Liver (tissue), 8 donors: ENCODE measurements at regions not wholly inside any gene's neighbourhood (a gene's known extent, or its start where the extent isn't known, plus 50 kb on each side); places are given as distances from the start of the nearest gene placed in this dataset.

Experiments used
- DNase-seq: peaks from one replicate; pipeline ENCODE4 v3.0.0-alpha.2; 2017; ENCODE audit warnings: low spot score
- H3K27ac ChIP-seq, 2 donors: one replicate each; pipeline ENCODE4 v1.7.0; 2013; ENCODE audit warnings: inconsistent platforms in 2 of 2, low read length in 2 of 2, control low read depth in 1 of 2, low read depth in 1 of 2, mild to moderate bottlenecking in 1 of 2
- H3K27me3 ChIP-seq, 4 donors: one replicate each; pipeline versions ENCODE4 v1.6.1 to v1.7.0; 2013; ENCODE audit warnings: low read length in 3 of 4, inconsistent platforms in 1 of 4, mild to moderate bottlenecking in 1 of 4, moderate library complexity in 1 of 4; ENCODE audit not compliant: control insufficient read depth in 4 of 4, insufficient read depth in 4 of 4
- H3K36me3 ChIP-seq, 4 donors: one replicate each; pipeline versions ENCODE4 v1.6.1 to v1.7.0; 2013; ENCODE audit warnings: low read length in 3 of 4, mild to moderate bottlenecking in 3 of 4, low read depth in 1 of 4, moderate library complexity in 1 of 4; ENCODE audit not compliant: control insufficient read depth in 4 of 4, insufficient read depth in 3 of 4
- H3K4me1 ChIP-seq, 4 donors: one replicate each; pipeline versions ENCODE4 v1.6.1 to v1.7.0; 2013; ENCODE audit warnings: low read length in 3 of 4, mild to moderate bottlenecking in 3 of 4, moderate library complexity in 1 of 4; ENCODE audit not compliant: control insufficient read depth in 4 of 4, insufficient read depth in 4 of 4
- H3K4me3 ChIP-seq, 3 donors: one replicate each; pipeline versions ENCODE4 v1.6.1 to v1.7.0; 2013; ENCODE audit warnings: low read length in 3 of 3, control low read depth in 1 of 3, low read depth in 1 of 3, mild to moderate bottlenecking in 1 of 3
- H3K9ac ChIP-seq, 2 donors: one replicate each; pipeline ENCODE4 v1.7.0; 2013; ENCODE audit warnings: low read length in 2 of 2, mild to moderate bottlenecking in 2 of 2, moderate library complexity in 2 of 2, control low read depth in 1 of 2, low read depth in 1 of 2
- H3K9me3 ChIP-seq, 4 donors: one replicate each; pipeline versions ENCODE4 v1.6.1 to v1.7.0; 2013; ENCODE audit warnings: low read length in 3 of 4; ENCODE audit not compliant: control insufficient read depth in 4 of 4
- FOXA2 ChIP-seq: IDR thresholded peaks from 2 replicates; pipeline ENCODE4 v1.6.1; 2016; ENCODE audit warnings: antibody characterized with exemption
- HNF4G ChIP-seq: IDR thresholded peaks from 2 replicates; pipeline ENCODE4 v1.6.1; 2016; ENCODE audit warnings: antibody characterized with exemption
- NR2F2 ChIP-seq: IDR thresholded peaks from 2 replicates; pipeline ENCODE4 v1.6.1; 2016; ENCODE audit warnings: antibody characterized with exemption
- SP1 ChIP-seq: IDR thresholded peaks from 2 replicates; pipeline ENCODE4 v1.6.1; 2018; ENCODE audit warnings: antibody characterized with exemption, mild to moderate bottlenecking
- YY1 ChIP-seq: IDR thresholded peaks from 2 replicates; pipeline ENCODE4 v1.6.1; 2016; ENCODE audit warnings: antibody characterized with exemption, mild to moderate bottlenecking
- WGBS: extraction: QIAGEN DNeasy Blood & Tissue Kit; methylation state at CpG from one replicate; pipeline ENCODE4 v1.1.7; 2013; 5-methylcytosine and 5-hydroxymethylcytosine counted together
- TF ChIP-seq, protein P1 (sequence below): fragments of 150-350 bp; IDR thresholded peaks from 2 replicates; pipeline ENCODE4 v1.5.1; 2017; ENCODE audit warnings: improper control_type of control experiment, low read depth, low read length; ENCODE audit not compliant: missing input control
- TF ChIP-seq, protein P2 (sequence below): IDR thresholded peaks from 2 replicates; pipeline ENCODE4 v1.6.1; 2016; ENCODE audit warnings: antibody characterized with exemption
- TF ChIP-seq, protein P3 (sequence below): IDR thresholded peaks from 2 replicates; pipeline ENCODE4 v1.6.1; 2016; ENCODE audit warnings: antibody characterized with exemption
- TF ChIP-seq, protein P4 (sequence below): IDR thresholded peaks from 2 replicates; pipeline ENCODE4 v1.6.1; 2016; ENCODE audit warnings: antibody characterized with exemption, mild to moderate bottlenecking
- donor health status: healthy.
- donor health status: healthy.
- donor health status: healthy.
- donor health status: healthy.
- donor health status: healthy.

DNA sequence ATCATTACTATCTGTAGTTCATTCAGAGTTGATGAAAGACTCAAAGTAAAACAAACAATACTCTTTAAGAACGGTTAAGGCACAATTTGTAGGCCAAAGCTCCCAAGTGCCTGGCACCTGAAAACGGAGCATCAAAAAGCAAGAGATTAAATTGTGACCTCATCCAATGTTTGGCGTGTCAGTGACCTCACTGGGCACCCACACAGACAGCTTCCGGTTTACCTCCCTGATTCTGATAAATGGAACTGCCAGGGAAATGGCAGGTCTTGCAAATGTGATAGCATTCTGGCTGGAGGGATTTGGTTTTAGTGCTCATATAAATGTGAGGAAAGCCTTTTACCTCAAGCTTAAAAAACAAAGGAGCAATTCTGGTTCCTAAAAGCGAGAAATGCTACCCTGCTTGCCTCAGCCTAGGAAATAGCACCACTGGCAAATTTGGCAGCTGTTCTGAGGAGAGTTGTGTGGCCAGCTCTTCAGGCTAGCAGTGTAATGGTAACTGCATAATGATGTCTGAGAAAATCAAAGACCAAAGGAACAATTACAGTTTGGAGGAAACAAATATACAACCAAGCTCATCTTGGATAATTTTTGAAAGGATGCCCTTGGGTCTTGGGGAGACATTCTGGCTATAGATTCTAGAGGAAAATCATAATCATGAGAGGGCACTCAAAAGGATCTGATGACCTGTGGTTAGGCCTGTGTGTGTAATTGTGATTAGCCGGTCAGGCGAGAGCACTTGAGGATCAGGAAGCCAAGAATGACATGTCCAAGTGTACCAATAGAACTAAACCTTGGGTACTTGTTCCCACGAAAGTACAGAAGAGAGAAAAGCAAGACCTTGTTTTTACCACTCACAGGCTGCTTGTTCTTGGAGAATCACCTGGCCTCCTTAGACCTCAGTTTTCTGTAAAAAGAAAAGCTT lies 174.3 kb downstream of the TFAP2B start (continued):
- TF ChIP-seq, protein P1, sequence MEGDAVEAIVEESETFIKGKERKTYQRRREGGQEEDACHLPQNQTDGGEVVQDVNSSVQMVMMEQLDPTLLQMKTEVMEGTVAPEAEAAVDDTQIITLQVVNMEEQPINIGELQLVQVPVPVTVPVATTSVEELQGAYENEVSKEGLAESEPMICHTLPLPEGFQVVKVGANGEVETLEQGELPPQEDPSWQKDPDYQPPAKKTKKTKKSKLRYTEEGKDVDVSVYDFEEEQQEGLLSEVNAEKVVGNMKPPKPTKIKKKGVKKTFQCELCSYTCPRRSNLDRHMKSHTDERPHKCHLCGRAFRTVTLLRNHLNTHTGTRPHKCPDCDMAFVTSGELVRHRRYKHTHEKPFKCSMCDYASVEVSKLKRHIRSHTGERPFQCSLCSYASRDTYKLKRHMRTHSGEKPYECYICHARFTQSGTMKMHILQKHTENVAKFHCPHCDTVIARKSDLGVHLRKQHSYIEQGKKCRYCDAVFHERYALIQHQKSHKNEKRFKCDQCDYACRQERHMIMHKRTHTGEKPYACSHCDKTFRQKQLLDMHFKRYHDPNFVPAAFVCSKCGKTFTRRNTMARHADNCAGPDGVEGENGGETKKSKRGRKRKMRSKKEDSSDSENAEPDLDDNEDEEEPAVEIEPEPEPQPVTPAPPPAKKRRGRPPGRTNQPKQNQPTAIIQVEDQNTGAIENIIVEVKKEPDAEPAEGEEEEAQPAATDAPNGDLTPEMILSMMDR, result no peak

DNA sequence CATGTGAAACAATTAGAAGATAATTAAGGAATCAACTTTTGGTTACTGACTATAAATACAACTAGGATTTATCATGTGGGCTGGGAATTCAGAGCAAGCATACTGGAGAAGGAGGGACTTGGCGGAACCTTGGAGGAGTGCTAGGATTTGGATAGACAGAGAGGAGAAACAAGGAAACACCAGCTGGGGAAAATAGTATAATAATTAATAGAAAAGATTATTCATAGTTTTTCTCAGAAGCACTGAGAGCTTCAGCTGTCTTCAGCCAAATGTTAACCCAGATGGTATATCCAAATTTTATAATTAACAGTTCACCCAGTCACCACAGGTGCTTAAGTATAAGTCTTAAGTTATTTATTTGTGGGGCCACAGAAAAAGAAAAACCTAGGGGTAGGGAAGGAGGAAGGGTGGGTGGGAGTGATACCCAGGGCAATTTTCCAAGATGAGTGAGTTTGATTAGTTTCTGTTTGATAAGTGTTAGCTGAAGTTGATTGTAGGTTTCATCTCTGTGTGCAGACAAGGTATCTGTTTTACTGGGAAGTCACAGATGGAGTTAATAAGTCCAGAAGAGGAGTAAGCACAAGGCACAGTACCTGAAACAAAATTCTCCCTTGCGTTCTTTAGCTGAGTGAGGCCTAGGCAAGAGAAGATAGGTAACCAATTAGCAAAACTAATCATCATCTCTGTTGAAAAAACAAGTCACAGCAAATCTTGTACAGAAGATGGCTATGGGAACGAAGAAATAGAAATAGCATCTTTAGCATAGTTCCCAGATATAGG lies 175.5 kb downstream of the TFAP2B start:
- no peak overlapping the region for H3K27ac ChIP-seq
- TF ChIP-seq, protein P2, sequence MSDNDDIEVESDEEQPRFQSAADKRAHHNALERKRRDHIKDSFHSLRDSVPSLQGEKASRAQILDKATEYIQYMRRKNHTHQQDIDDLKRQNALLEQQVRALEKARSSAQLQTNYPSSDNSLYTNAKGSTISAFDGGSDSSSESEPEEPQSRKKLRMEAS, result no peak
- TF ChIP-seq NR2F2 (no peak), HNF4G (no peak), SP1 (no peak), FOXA2 (no peak), YY1 (no peak)
- TF ChIP-seq, protein P3, sequence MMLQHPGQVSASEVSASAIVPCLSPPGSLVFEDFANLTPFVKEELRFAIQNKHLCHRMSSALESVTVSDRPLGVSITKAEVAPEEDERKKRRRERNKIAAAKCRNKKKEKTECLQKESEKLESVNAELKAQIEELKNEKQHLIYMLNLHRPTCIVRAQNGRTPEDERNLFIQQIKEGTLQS, result no peak
- TF ChIP-seq, protein P4, sequence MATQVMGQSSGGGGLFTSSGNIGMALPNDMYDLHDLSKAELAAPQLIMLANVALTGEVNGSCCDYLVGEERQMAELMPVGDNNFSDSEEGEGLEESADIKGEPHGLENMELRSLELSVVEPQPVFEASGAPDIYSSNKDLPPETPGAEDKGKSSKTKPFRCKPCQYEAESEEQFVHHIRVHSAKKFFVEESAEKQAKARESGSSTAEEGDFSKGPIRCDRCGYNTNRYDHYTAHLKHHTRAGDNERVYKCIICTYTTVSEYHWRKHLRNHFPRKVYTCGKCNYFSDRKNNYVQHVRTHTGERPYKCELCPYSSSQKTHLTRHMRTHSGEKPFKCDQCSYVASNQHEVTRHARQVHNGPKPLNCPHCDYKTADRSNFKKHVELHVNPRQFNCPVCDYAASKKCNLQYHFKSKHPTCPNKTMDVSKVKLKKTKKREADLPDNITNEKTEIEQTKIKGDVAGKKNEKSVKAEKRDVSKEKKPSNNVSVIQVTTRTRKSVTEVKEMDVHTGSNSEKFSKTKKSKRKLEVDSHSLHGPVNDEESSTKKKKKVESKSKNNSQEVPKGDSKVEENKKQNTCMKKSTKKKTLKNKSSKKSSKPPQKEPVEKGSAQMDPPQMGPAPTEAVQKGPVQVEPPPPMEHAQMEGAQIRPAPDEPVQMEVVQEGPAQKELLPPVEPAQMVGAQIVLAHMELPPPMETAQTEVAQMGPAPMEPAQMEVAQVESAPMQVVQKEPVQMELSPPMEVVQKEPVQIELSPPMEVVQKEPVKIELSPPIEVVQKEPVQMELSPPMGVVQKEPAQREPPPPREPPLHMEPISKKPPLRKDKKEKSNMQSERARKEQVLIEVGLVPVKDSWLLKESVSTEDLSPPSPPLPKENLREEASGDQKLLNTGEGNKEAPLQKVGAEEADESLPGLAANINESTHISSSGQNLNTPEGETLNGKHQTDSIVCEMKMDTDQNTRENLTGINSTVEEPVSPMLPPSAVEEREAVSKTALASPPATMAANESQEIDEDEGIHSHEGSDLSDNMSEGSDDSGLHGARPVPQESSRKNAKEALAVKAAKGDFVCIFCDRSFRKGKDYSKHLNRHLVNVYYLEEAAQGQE, result no peak
- TF ChIP-seq, protein P1, result no peak

More for the DNA sequence above, 175.5 kb downstream of the TFAP2B start:
- H3K27me3 ChIP-seq, result no peaks in the 10 kb centered on the region
- DNase-seq, result no peak
- H3K36me3 ChIP-seq, result no peaks in the 10 kb centered on the region
- H3K9ac ChIP-seq, result no peak overlapping the region
- no peaks in the 10 kb centered on the region for H3K4me1 ChIP-seq
- no peaks in the 10 kb centered on the region for H3K9me3 ChIP-seq
- no peak overlapping the region for H3K4me3 ChIP-seq
- 90% methylated on average over 3 of the region's 3 CpGs for WGBS
